Mammary epithelial cell (primary cell): ENCODE measurements at regions not wholly inside any gene's neighbourhood (a gene's known extent, or its start where the extent isn't known, plus 50 kb on each side); places are given as distances from the start of the nearest gene placed in this dataset.

Experiments
- CTCF ChIP-seq, 2 donors: IDR thresholded peaks in 1 of 2; conservative IDR thresholded peaks in 1 of 2; 2 replicates each; pipeline ENCODE4 v1.5.1; 2011 to 2012; ENCODE audit warnings: inconsistent platforms in 2 of 2, low read length in 2 of 2, mild to moderate bottlenecking in 2 of 2, control low read depth in 1 of 2, low read depth in 1 of 2; ENCODE audit not compliant: insufficient read depth in 1 of 2; ENCODE audit errors: extremely low read depth in 1 of 2
- EZH2 ChIP-seq: IDR thresholded peaks from 2 replicates; pipeline ENCODE4 v1.6.1; 2012; ENCODE audit warnings: low read length, inconsistent platforms, borderline replicate concordance

- no peak for TF ChIP-seq CTCF (conservative IDR thresholded peaks at IDR 0.05 in 1 of 2, IDR thresholded peaks at IDR 0.05 in 1 of 2; ENCODE audit: extremely low read depth in 1 of 2, insufficient read depth in 1 of 2, low read depth in 1 of 2, low read length in 2 of 2)
- no peak for TF ChIP-seq EZH2
Measured at GRCh38 chr2:53028225-53028624, 739.4 kb upstream of the CHAC2 start.
